NCI-H1105 treated with DMSO at 0.1 percent for 48 hours (cell line): ENCODE measurements at regions not wholly inside any gene's neighbourhood (a gene's known extent, or its start where the extent isn't known, plus 50 kb on each side); places are given as distances from the start of the nearest gene placed in this dataset.
"Not testable (repeated sequence)": the region's sequence is repeated elsewhere in the genome, so short reads cannot be mapped to it uniquely, and the experiment has no call there.

Experiments used
- DNase-seq: peaks from one replicate; lab custom pipeline; 2025; lab: John Stamatoyannopoulos, UW

GRCh38 chr6:10343320-10343719 is 71.6 kb downstream of the TFAP2A start:
- no peak for DNase-seq

GRCh38 chr6:10341605-10342004 is 73.3 kb downstream of the TFAP2A start:
- no peak for DNase-seq

GRCh38 chr6:10338151-10338550 is 76.7 kb downstream of the TFAP2A start:
- no peak for DNase-seq

GRCh38 chr6:10337376-10337775 is 77.5 kb downstream of the TFAP2A start:
- not testable (repeated sequence) for DNase-seq

- DNase-seq: no peak
Observed at GRCh38 chr6:10332111-10332510, 82.8 kb downstream of the TFAP2A start.

- no peak for DNase-seq
Observed at GRCh38 chr6:10331334-10331968, 83.4 kb downstream of the TFAP2A start.

GRCh38 chr6:10330515-10330914 is 84.4 kb downstream of the TFAP2A start:
- no peak for DNase-seq

- no peak for DNase-seq
Observed at GRCh38 chr6:10323018-10323417, 91.9 kb downstream of the TFAP2A start.

- no peak for DNase-seq
Observed at GRCh38 chr6:10320291-10320690, 94.6 kb downstream of the TFAP2A start.

GRCh38 chr6:10316373-10316721 is 98.5 kb downstream of the TFAP2A start:
- no peak for DNase-seq

GRCh38 chr6:10315658-10316372 is 99.1 kb downstream of the TFAP2A start:
- DNase-seq: no peak

GRCh38 chr6:10315034-10315433 is 99.8 kb downstream of the TFAP2A start:
- DNase-seq: no peak

- no peak for DNase-seq
Observed at GRCh38 chr6:10314163-10314955, 100.5 kb downstream of the TFAP2A start.

GRCh38 chr6:10313799-10314162 is 101.1 kb downstream of the TFAP2A start:
- no peak for DNase-seq

- no peak for DNase-seq
Observed at GRCh38 chr6:10312445-10312844, 102.4 kb downstream of the TFAP2A start.

GRCh38 chr6:10311546-10312405 is 103.1 kb downstream of the TFAP2A start:
- not testable (repeated sequence) for DNase-seq

GRCh38 chr6:10310826-10311225 is 104.0 kb downstream of the TFAP2A start:
- no peak for DNase-seq

- DNase-seq: no peak
Observed at GRCh38 chr6:10310330-10310653, 104.6 kb downstream of the TFAP2A start.

- DNase-seq: no peak
Observed at GRCh38 chr6:10309457-10310329, 105.2 kb downstream of the TFAP2A start.

- DNase-seq: no peak
Observed at GRCh38 chr6:10307476-10307875, 107.4 kb downstream of the TFAP2A start.

- no peak for DNase-seq
Observed at GRCh38 chr6:10307028-10307427, 107.8 kb downstream of the TFAP2A start.
